ENCODE measurements at regions not wholly inside any gene's neighbourhood (a gene's known extent, or its start where the extent isn't known, plus 50 kb on each side); places are given as distances from the start of the nearest gene placed in this dataset.

GRCh38 chr2:52512760-52513159, 1254.8 kb upstream of the CHAC2 start:
- TF ChIP-seq TAF1 (IDR thresholded peaks at IDR 0.05; ENCODE audit: borderline replicate concordance, insufficient read depth, low read length) (no peak), SIN3A (IDR thresholded peaks at IDR 0.05; ENCODE audit: borderline replicate concordance, insufficient read depth, low read length) (no peak)

All from PFSK-1 (cell line).